MM.1S (cell line): ENCODE measurements at regions not wholly inside any gene's neighbourhood (a gene's known extent, or its start where the extent isn't known, plus 50 kb on each side); places are given as distances from the start of the nearest gene placed in this dataset.

Experiments used
- CTCF ChIP-seq: fragments of 300-600 bp; sonication (generic); IDR thresholded peaks from 2 replicates; pipeline ENCODE4 v1.5.1; 2016; ENCODE audit warnings: antibody characterized with exemption, low read length, mixed read lengths
- EZH2 ChIP-seq: fragments of 300-600 bp; sonication (generic); optimal IDR thresholded peaks from 2 replicates; pipeline ENCODE3; 2017; ENCODE audit warnings: low read depth, mild to moderate bottlenecking, antibody characterized with exemption, low read length, mixed read lengths

GRCh38 chr4:36915717-36916116 is 328.8 kb upstream of the NWD2 start:
- TF ChIP-seq CTCF, result no peak
- no peak for TF ChIP-seq EZH2
